Keratinocyte (primary cell): ENCODE measurements at regions not wholly inside any gene's neighbourhood (a gene's known extent, or its start where the extent isn't known, plus 50 kb on each side); places are given as distances from the start of the nearest gene placed in this dataset.

Experiments
- EZH2 ChIP-seq: IDR thresholded peaks from one replicate; pipeline ENCODE4 v1.6.1; 2012; ENCODE audit warnings: inconsistent platforms, mild to moderate bottlenecking, low read length, moderate library complexity
- TF ChIP-seq, protein P1 (sequence below), 3 experiments: IDR thresholded peaks in 1 of 3; conservative IDR thresholded peaks in 1 of 3; optimal IDR thresholded peaks in 1 of 3; 2 replicates in 2 of 3; 3 replicates in 1 of 3; pipeline versions ENCODE3 to v1.5.1; 2011; ENCODE audit warnings: low read length in 3 of 3, mild to moderate bottlenecking in 3 of 3, moderate library complexity in 2 of 3, control low read depth in 1 of 3, inconsistent platforms in 1 of 3; ENCODE audit not compliant: insufficient read depth in 2 of 3; ENCODE audit errors: extremely low read depth in 1 of 3

DNA sequence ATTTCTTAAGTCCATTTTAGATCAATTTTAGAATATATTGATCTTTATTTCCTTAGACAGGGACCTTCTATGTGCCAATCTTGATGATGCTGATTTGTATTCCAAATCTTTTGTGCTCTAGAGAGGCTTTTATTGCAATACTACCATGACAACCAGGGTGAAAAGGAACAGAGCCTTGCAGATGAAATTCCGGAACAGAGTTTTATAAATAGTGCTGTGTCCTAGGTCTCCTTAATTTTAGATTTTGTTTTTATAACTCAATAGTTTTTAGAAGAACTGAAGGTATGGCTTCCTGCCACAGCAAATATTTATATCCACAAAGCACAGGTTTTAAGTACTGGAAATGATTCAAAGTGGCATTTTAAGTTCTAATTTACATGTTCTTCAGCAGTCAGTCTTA lies 160.2 kb downstream of the PMAIP1 start:
- TF ChIP-seq, protein P1, sequence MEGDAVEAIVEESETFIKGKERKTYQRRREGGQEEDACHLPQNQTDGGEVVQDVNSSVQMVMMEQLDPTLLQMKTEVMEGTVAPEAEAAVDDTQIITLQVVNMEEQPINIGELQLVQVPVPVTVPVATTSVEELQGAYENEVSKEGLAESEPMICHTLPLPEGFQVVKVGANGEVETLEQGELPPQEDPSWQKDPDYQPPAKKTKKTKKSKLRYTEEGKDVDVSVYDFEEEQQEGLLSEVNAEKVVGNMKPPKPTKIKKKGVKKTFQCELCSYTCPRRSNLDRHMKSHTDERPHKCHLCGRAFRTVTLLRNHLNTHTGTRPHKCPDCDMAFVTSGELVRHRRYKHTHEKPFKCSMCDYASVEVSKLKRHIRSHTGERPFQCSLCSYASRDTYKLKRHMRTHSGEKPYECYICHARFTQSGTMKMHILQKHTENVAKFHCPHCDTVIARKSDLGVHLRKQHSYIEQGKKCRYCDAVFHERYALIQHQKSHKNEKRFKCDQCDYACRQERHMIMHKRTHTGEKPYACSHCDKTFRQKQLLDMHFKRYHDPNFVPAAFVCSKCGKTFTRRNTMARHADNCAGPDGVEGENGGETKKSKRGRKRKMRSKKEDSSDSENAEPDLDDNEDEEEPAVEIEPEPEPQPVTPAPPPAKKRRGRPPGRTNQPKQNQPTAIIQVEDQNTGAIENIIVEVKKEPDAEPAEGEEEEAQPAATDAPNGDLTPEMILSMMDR (optimal IDR thresholded peaks at IDR 0.05 in 1 of 3, IDR thresholded peaks at IDR 0.05 in 1 of 3, conservative IDR thresholded peaks at IDR 0.05 in 1 of 3; ENCODE audit: extremely low read depth in 1 of 3, insufficient read depth in 2 of 3, low read length in 3 of 3), result no peak
- no peak for TF ChIP-seq EZH2
